CD8-positive, alpha-beta memory T cell (primary cell): ENCODE measurements at regions not wholly inside any gene's neighbourhood (a gene's known extent, or its start where the extent isn't known, plus 50 kb on each side); places are given as distances from the start of the nearest gene placed in this dataset.
"Not testable (repeated sequence)": the region's sequence is repeated elsewhere in the genome, so short reads cannot be mapped to it uniquely, and the experiment has no call there.

Source experiments
- CTCF ChIA-PET: fragments of 350-600 bp; sonication (Branson Sonifier 250); formaldehyde crosslinking; loops from one replicate; lab custom pipeline; 2021; ENCODE audit warnings: antibody characterized with exemption; lab: Charles Lee
- POLR2A ChIA-PET: fragments of 350-600 bp; sonication (Branson Sonifier 250); formaldehyde crosslinking; loops from one replicate; lab custom pipeline; 2021; ENCODE audit warnings: antibody characterized with exemption; lab: Charles Lee
- DNase-seq, 5 donors: peaks; one replicate each; pipeline versions ENCODE4 v3.0.0 to v3.0.0-alpha.2; 2020 to 2022; ENCODE audit warnings: mixed read lengths in 1 of 5
- H3K27ac ChIP-seq: one replicate; pipeline ENCODE4 v1.7.0; 2013; ENCODE audit warnings: low read depth, mild to moderate bottlenecking, low read length, moderate library complexity
- H3K27me3 ChIP-seq: 2 replicates; pipeline ENCODE4 v1.7.0; 2013; ENCODE audit warnings: low read length, mild to moderate bottlenecking; ENCODE audit not compliant: insufficient read depth, poor library complexity, severe bottlenecking
- H3K36me3 ChIP-seq: 2 replicates; pipeline ENCODE4 v1.7.0; 2013; ENCODE audit warnings: mild to moderate bottlenecking, low read length, moderate library complexity; ENCODE audit not compliant: insufficient read depth
- H3K4me1 ChIP-seq: 2 replicates; pipeline ENCODE4 v1.7.0; 2013; ENCODE audit warnings: mild to moderate bottlenecking, low read length, moderate library complexity; ENCODE audit not compliant: insufficient read depth
- H3K4me3 ChIP-seq: 2 replicates; pipeline ENCODE4 v1.7.0; 2013; ENCODE audit warnings: mild to moderate bottlenecking, low read length
- H3K9me3 ChIP-seq: 2 replicates; pipeline ENCODE4 v1.7.0; 2013; ENCODE audit warnings: mild to moderate bottlenecking, low read length
- H3K27ac Mint-ChIP-seq, 8 donors: one replicate each; pipeline ENCODE4 v1.8.0; 2020 to 2021; ENCODE audit warnings: mixed read lengths in 8 of 8, mild to moderate bottlenecking in 6 of 8, inconsistent platforms in 3 of 8, moderate library complexity in 3 of 8
- H3K27me3 Mint-ChIP-seq, 2 donors: one replicate each; pipeline ENCODE4 v1.8.0; 2020 to 2021; ENCODE audit warnings: mixed read lengths in 2 of 2, mild to moderate bottlenecking in 1 of 2, moderate library complexity in 1 of 2
- H3K36me3 Mint-ChIP-seq, 3 donors: one replicate each; pipeline ENCODE4 v1.8.0; 2020 to 2021; ENCODE audit warnings: mixed read lengths in 3 of 3, inconsistent platforms in 1 of 3, mild to moderate bottlenecking in 1 of 3
- H3K4me1 Mint-ChIP-seq, 3 donors: one replicate each; pipeline ENCODE4 v1.8.0; 2020 to 2021; ENCODE audit warnings: mixed read lengths in 3 of 3, inconsistent platforms in 1 of 3, mild to moderate bottlenecking in 1 of 3
- H3K4me3 Mint-ChIP-seq, 7 donors: one replicate each; pipeline ENCODE4 v1.8.0; 2020 to 2021; ENCODE audit warnings: mixed read lengths in 7 of 7, mild to moderate bottlenecking in 6 of 7, moderate library complexity in 4 of 7, inconsistent platforms in 2 of 7
- H3K9me3 Mint-ChIP-seq, 5 donors: one replicate each; pipeline ENCODE4 v1.8.0; 2020 to 2022; ENCODE audit warnings: mixed read lengths in 5 of 5, mild to moderate bottlenecking in 3 of 5, moderate library complexity in 2 of 5, inconsistent platforms in 1 of 5

GRCh38 chr10:44279426-44280126 lies 105.3 kb downstream of the CXCL12 start:
- Mint-ChIP-seq H3K27me3 (peaks cover 4 to 13% of the 10 kb centered on the region in 2 donors), H3K4me3 (no peak overlapping the region), H3K4me1 (no peaks in the 10 kb centered on the region), H3K27ac (no peak overlapping the region), H3K9me3 (peaks cover 0 to 5% (median 3%) of the 10 kb centered on the region in 5 donors), H3K36me3 (peaks cover 0 to 9% (median 0%) of the 10 kb centered on the region in 3 donors)
- POLR2A ChIA-PET = no interaction called here
- no peak overlapping the region for H3K27ac ChIP-seq
- no peaks in the 10 kb centered on the region for H3K4me1 ChIP-seq
- CTCF ChIA-PET = no interaction called here
- H3K9me3 ChIP-seq = no peaks in the 10 kb centered on the region
- no peak for DNase-seq
- no peaks in the 10 kb centered on the region for H3K36me3 ChIP-seq
- H3K27me3 ChIP-seq = no peaks in the 10 kb centered on the region
- no peak overlapping the region for H3K4me3 ChIP-seq

- no peak for DNase-seq
- Mint-ChIP-seq H3K36me3 (peaks cover 0 to 9% (median 0%) of the 10 kb centered on the region in 3 donors), H3K9me3 (peaks cover 0 to 5% (median 3%) of the 10 kb centered on the region in 5 donors), H3K4me1 (no peaks in the 10 kb centered on the region), H3K4me3 (no peak overlapping the region), H3K27ac (no peak overlapping the region), H3K27me3 (peaks cover 4 to 13% of the 10 kb centered on the region in 2 donors)
- H3K27ac ChIP-seq = no peak overlapping the region
- H3K4me3 ChIP-seq = no peak overlapping the region
- no peaks in the 10 kb centered on the region for H3K4me1 ChIP-seq
- no peaks in the 10 kb centered on the region for H3K27me3 ChIP-seq
- POLR2A ChIA-PET = no interaction called here
- CTCF ChIA-PET = no interaction called here
- no peaks in the 10 kb centered on the region for H3K36me3 ChIP-seq
- H3K9me3 ChIP-seq = no peaks in the 10 kb centered on the region
Observed at GRCh38 chr10:44278837-44279324, 106.0 kb downstream of the CXCL12 start.

- H3K36me3 ChIP-seq, H3K4me1 ChIP-seq, H3K27me3 ChIP-seq, POLR2A ChIA-PET, H3K9me3 ChIP-seq, H3K9me3 Mint-ChIP-seq, H3K27ac ChIP-seq, H3K4me3 Mint-ChIP-seq, H3K36me3 Mint-ChIP-seq, H3K4me1 Mint-ChIP-seq, CTCF ChIA-PET, DNase-seq, H3K4me3 ChIP-seq, H3K27ac Mint-ChIP-seq: not testable (repeated sequence)
- H3K27me3 Mint-ChIP-seq = peaks cover 0 to 16% of the 10 kb centered on the region in 2 donors
Observed at GRCh38 chr10:44268435-44268948, 116.4 kb downstream of the CXCL12 start.

- Histone ChIP-seq H3K4me3 (no peak overlapping the region), H3K36me3 (no peaks in the 10 kb centered on the region), H3K27ac (no peak overlapping the region), H3K9me3 (no peaks in the 10 kb centered on the region), H3K4me1 (no peaks in the 10 kb centered on the region), H3K27me3 (no peaks in the 10 kb centered on the region)
- Mint-ChIP-seq H3K36me3 (peaks cover 0 to 5% (median 2%) of the 10 kb centered on the region in 3 donors), H3K4me1 (no peaks in the 10 kb centered on the region), H3K27ac (no peak overlapping the region), H3K9me3 (peaks cover 2 to 8% (median 4%) of the 10 kb centered on the region in 5 donors), H3K4me3 (no peak overlapping the region), H3K27me3 (peaks cover 2 to 16% of the 10 kb centered on the region in 2 donors)
- POLR2A ChIA-PET = no interaction called here
- CTCF ChIA-PET = no interaction called here
- no peak for DNase-seq
Observed at GRCh38 chr10:44267007-44267406, 117.9 kb downstream of the CXCL12 start.

GRCh38 chr10:44264244-44264643 lies 120.7 kb downstream of the CXCL12 start:
- Histone ChIP-seq H3K27me3 (no peaks in the 10 kb centered on the region), H3K4me1 (no peaks in the 10 kb centered on the region), H3K9me3 (no peaks in the 10 kb centered on the region), H3K36me3 (no peaks in the 10 kb centered on the region), H3K4me3 (no peak overlapping the region), H3K27ac (no peak overlapping the region)
- DNase-seq = no peak
- ChIA-PET CTCF (no interaction called here), POLR2A (no interaction called here)
- no peak overlapping the region for H3K4me3 Mint-ChIP-seq
- peaks cover 2 to 8% (median 4%) of the 10 kb centered on the region in 5 donors for H3K9me3 Mint-ChIP-seq
- peaks cover 2 to 16% of the 10 kb centered on the region in 2 donors for H3K27me3 Mint-ChIP-seq
- peaks cover 0 to 5% (median 2%) of the 10 kb centered on the region in 3 donors for H3K36me3 Mint-ChIP-seq
- H3K27ac Mint-ChIP-seq = peak overlapping the region in 1 of 8 donors; percentile 14
- H3K4me1 Mint-ChIP-seq = no peaks in the 10 kb centered on the region

GRCh38 chr10:44263771-44264170 lies 121.1 kb downstream of the CXCL12 start:
- Histone ChIP-seq H3K36me3 (no peaks in the 10 kb centered on the region), H3K27ac (no peak overlapping the region), H3K4me3 (no peak overlapping the region), H3K27me3 (no peaks in the 10 kb centered on the region), H3K9me3 (no peaks in the 10 kb centered on the region), H3K4me1 (no peaks in the 10 kb centered on the region)
- CTCF ChIA-PET = no interaction called here
- Mint-ChIP-seq H3K4me1 (no peaks in the 10 kb centered on the region), H3K4me3 (no peak overlapping the region), H3K9me3 (peaks cover 2 to 8% (median 4%) of the 10 kb centered on the region in 5 donors), H3K36me3 (peaks cover 0 to 5% (median 2%) of the 10 kb centered on the region in 3 donors), H3K27me3 (peaks cover 4 to 16% of the 10 kb centered on the region in 2 donors), H3K27ac (no peak overlapping the region)
- no peak for DNase-seq
- POLR2A ChIA-PET = no interaction called here

GRCh38 chr10:44262551-44263251 lies 122.2 kb downstream of the CXCL12 start:
- Histone ChIP-seq H3K36me3 (no peaks in the 10 kb centered on the region), H3K27me3 (no peaks in the 10 kb centered on the region), H3K9me3 (no peaks in the 10 kb centered on the region), H3K27ac (no peak overlapping the region), H3K4me1 (no peaks in the 10 kb centered on the region), H3K4me3 (no peak overlapping the region)
- H3K36me3 Mint-ChIP-seq = peaks cover 0 to 2% (median 1%) of the 10 kb centered on the region in 3 donors
- H3K4me1 Mint-ChIP-seq = no peaks in the 10 kb centered on the region
- ChIA-PET POLR2A (no interaction called here), CTCF (no interaction called here)
- no peak overlapping the region for H3K4me3 Mint-ChIP-seq
- DNase-seq = no peak
- H3K27ac Mint-ChIP-seq = no peak overlapping the region
- peaks cover 2 to 8% (median 3%) of the 10 kb centered on the region in 5 donors for H3K9me3 Mint-ChIP-seq
- H3K27me3 Mint-ChIP-seq = peaks cover 4 to 12% of the 10 kb centered on the region in 2 donors
